GM19328 (cell line): ENCODE measurements at regions not wholly inside any gene's neighbourhood (a gene's known extent, or its start where the extent isn't known, plus 50 kb on each side); places are given as distances from the start of the nearest gene placed in this dataset.

ENCODE experiments used
- ATAC-seq: cut with Tn5 transposase; IDR thresholded peaks from one replicate; pipeline ENCODE4 v1.9.1; 2021; ENCODE audit warnings: mild to moderate bottlenecking, moderate library complexity; ENCODE audit not compliant: unreplicated experiment

- ATAC-seq, result no peak
Measured at GRCh38 chr1:113256348-113256729, 134.0 kb upstream of the MAGI3 start.

- ATAC-seq, result no peak
Measured at GRCh38 chr1:113259988-113260387, 130.3 kb upstream of the MAGI3 start.

- no peak for ATAC-seq
Measured at GRCh38 chr1:113265196-113265595, 125.1 kb upstream of the MAGI3 start.

DNA sequence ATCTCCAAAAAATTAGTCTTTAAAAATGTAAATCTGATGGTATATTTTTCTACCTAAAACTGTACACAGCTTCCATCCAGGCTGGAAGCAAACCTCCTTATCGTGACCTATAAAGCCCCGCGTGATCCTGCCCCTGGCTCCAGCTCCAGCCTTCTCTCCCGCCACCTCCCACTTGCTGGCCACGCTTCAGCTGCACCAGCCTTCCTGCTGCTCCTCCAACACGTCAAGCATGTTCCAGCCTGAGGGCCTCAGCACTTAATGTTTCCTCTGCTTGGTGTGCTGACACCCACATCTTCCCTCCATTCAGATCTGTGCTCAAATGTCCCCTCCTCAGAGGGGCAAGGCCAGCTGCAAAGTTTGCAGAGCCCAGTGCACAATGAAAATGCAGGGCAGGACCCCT, 123.5 kb upstream of the MAGI3 start:
- no peak for ATAC-seq

DNA sequence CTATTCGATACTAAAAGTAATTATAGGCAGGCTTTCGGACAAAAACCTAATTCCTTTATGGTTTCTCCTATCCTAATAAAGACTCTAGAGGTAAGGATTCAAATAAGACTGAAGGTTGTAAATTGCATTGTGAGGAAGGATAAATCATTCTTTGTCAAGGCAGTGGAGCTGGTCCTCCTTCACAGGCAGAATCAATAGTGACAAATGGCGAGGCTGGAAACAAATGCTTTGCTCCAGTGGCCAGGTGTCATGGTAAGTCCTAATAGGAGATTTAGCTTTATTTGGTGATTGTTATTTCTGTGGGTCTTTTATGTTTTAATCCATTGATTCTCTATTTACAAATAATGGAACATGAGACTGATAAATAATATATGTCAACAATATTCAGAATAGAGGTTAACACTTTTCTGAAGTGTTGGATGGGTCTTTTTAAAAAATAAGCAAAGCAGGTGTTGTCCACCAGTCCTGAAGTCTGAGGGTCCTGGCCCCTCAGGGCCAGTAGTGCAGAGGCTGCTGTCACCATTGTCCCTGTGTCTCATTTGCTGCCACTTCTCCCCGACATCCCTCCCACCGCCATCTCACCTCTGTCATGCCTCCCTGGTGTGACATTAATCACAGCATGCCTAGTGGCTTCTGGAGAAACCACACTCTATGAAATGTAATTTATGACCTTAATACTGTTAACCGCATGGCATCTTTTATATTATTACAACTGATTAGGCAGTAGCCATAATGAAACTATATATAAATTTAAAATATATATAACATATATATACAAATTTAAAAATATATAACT, 120.9 kb upstream of the MAGI3 start:
- no peak for ATAC-seq

DNA sequence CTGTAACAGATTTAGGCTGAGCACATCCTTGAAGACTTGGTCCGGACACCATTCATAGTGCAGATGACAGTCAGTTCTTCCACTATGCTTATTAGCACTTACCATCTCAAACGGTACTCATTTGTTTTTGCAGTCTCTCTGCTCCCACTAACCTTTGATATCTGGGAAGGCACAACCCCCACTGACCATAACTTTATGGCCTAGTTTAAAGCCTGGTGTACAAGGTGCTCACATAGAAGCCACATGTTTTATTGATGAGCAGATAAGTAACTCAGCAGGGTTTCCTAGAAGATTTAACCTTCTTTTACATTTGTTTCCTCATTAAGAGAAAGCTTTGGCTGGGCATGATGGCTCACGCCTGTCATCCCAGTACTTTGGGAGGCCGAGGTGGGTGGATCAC, 119.3 kb upstream of the MAGI3 start:
- no peak for ATAC-seq

DNA sequence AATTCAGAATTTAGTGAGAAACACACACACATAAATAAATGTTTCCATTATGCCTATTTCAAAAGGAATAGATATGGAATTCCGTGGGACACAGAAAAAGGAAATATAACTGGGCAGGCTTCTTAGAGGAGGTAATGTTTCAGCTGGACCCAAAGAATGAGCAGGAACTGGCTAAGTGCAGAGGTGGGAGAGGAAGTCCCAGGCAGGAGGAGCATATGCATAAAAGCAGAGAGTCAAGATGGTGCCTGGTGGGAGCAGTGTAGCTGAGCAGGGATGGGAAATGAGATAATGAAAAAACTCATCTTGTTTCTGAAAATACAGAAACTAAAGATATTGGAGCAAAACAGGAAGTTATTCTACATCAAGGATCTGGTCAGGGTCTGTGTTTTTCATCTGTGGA, 115.2 kb upstream of the MAGI3 start:
- no peak for ATAC-seq

- no peak for ATAC-seq
Measured at GRCh38 chr1:113275691-113276090, 114.6 kb upstream of the MAGI3 start.

DNA sequence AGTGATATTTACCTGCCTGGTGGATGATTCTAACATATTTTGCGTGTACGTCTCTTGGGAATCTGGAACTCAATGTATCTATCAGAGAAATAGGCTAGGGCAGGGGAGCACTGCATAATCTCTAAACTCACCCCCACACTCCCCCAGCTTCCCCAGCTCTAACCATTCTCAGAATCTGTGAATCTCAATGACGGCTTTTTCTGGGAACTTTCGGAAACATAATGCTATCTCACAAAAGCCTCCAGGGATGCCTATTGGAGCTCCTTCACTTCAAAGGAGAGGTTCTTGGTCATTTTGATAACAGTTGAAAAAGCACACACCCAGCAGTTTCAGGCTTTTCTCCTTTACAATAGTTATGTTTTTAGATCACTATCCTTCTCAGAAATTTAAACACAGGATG, 113.8 kb upstream of the MAGI3 start:
- ATAC-seq, result no peak

DNA sequence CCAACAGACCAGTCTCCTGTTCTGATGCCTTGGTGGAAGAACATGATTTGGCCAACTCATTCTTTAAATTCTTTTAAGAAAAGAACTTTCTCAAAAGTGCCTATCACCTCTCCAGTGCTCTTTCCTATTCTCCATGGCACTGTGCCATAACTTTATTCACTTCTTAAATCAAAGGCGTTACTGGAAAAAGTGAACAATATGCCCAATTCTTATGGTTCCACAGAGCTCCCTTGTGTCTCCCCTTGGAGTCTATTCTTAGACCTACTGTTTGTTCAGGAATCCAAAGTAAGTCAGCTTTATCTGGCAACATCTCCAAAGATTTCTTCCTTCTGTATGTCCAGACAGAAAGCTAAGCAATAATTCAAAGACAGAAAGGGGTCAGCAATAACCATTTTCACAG, 111.9 kb upstream of the MAGI3 start:
- ATAC-seq, result no peak

- no peak for ATAC-seq
Measured at GRCh38 chr1:113278777-113279176, 111.5 kb upstream of the MAGI3 start.

DNA sequence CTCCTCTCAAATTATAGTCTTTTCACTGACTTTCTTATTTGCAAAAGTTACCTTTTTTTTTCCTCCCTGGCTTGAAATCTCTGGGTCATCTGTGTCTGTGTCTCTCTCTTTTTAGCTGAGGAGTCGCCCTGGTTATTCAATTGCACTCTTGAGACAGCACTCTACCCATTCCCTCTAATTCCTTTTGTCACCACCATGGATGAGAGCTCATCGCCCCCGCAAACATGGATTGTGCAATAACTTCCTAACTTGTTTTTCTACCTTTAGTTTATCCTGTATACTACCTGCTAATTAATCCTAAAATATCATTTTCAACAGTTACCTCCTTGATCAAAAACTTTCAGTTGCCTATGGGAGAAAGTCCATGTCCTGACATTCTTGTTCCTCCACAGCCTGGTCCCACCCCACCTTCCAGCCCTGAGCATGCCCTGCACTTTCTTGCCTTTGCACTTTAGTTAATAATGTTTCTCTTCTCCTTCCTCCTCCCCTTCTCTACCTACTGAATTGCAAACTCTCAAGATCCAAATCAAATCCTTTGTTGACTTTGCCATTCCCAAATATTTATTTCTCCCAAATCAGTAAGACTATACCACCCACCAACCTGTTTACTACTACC, 110.4 kb upstream of the MAGI3 start:
- ATAC-seq, result no peak

DNA sequence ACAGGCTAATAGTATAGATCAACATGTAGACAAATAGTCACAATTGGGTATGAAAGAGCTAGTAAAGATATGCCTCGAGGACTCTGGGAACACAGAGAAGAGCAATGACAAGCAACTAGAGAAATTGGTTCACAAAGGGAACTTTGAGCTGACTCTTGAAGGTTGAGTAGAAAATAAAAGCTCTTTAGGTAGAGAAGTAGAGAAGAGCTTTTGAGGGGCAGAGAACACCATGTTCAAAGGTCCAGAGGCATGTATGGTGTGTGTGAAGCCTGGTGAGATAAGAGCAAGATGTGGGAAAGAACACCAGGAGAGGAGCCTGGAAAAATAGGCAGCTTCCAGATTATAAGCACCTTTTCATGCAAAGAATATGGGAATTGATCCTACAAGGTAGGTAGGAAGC, 109.7 kb upstream of the MAGI3 start:
- no peak for ATAC-seq

GRCh38 chr1:113281550-113281949, 108.8 kb upstream of the MAGI3 start:
- no peak for ATAC-seq

- no peak for ATAC-seq
Measured at GRCh38 chr1:113282008-113282892, 108.1 kb upstream of the MAGI3 start.

DNA sequence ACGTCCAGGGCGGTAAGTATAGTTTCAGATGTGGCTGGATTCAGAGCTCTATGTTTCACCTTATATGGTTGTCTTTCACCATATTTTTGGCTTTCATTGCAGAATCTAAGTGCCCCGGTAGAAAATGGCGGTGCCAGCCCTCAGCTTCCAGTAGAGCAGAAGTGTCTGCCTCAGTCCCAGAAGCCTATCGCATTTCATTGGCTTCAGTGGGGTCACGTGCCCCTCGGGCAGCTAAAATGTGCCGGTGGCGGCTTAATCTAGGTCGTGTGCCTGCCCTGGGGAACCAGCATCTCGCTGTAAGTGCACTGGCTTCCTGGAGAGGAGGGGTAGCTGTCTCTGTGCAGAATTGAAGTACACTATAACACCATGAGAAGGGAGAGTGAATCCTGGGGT, 107.4 kb upstream of the MAGI3 start:
- ATAC-seq, result no peak

- no peak for ATAC-seq
Measured at GRCh38 chr1:113283914-113284313, 106.4 kb upstream of the MAGI3 start.

GRCh38 chr1:113286156-113286555, 104.2 kb upstream of the MAGI3 start:
- no peak for ATAC-seq

DNA sequence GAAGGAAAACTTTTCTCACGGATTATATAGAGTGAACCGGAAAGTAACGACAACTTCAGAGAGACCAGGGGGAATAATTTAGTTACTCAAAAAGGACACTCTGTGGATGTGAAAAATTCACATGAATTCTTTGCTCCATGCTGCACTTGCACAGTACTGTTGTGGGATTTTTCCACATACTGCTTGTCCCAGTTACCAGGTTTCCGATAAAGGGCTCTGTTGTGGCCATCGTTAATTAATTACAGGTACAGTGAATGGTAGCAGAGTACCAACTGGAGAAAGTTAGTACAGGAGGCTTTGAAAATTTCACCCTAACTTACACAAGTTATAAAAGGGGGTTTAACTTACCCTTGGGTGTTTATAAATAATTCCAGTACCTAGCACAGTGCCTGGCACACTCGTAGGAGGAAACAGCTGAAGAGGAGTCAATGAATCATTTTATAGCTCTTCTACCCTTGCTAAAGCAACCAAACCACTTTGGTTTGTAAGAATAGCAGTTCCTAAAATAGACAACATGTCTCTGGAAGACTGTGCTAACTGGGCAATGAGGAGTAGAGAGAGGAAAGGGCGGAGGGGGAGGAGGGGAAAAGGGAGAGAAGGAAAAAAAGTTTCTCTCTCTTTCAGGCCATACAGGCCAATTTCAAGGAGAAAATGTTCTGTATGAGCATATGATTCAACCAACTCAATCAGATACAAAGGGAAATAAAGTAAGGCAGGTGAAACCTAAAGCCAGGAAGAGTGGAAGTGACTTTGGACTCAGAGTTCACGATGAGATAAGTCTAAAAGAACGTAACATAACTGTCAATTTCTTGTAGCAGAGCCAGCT, 98.3 kb upstream of the MAGI3 start:
- ATAC-seq, result no peak

DNA sequence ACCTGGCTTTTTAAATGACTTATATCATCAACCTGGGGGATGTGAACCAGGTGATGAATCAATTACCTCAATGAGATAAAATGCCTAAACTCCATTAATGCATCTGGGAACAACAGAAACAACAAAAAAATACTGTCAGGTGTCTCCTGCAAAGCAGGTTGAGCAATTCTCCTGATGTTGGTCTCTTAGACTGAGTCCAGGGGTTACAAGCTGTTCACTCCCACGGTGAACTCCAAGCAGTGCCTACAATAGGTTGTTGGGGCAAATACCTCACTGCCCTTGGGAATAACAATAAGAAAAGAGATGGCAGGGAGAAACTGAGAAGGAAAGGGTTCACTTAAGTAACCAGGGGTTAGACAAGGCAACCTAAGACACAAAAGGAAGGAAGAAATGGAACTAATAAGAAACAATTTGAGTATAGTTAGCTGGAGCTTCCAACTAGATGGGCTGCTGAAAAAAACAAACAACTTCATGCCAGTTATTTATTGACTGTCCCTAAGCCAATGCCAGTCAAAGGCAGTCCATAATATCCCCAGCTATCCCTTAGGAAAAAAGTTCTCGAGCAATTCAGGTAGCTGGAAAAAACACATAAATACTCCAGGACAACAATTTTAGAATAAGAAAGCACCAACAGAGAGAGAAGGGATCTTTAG, 97.6 kb upstream of the MAGI3 start:
- no peak for ATAC-seq

DNA sequence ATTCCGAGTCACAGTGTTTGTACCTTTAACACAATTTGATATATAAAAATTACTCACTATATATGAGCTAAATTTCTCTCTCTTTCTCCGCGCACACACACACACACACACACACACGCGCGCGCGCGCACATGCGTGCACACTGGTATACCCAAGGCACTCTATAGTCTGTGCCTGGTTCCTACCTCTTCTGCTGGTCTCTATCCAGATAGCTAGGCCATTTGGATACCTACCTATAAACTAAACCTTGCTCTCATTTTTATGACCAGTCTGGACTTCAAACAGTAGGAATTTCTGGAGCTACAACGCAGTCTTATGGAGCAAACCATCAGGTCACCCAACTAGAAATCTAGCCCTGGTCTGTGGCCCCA, 97.1 kb upstream of the MAGI3 start:
- no peak for ATAC-seq
